ENCODE measurements at regions not wholly inside any gene's neighbourhood (a gene's known extent, or its start where the extent isn't known, plus 50 kb on each side); places are given as distances from the start of the nearest gene placed in this dataset.

GRCh38 chr5:92471861-92472260 lies 1088.7 kb upstream of the ARRDC3 start:
- no peak for TF ChIP-seq EZH2 (IDR thresholded peaks at IDR 0.05; ENCODE audit: borderline replicate concordance, low read length)
- TF ChIP-seq, protein P1, sequence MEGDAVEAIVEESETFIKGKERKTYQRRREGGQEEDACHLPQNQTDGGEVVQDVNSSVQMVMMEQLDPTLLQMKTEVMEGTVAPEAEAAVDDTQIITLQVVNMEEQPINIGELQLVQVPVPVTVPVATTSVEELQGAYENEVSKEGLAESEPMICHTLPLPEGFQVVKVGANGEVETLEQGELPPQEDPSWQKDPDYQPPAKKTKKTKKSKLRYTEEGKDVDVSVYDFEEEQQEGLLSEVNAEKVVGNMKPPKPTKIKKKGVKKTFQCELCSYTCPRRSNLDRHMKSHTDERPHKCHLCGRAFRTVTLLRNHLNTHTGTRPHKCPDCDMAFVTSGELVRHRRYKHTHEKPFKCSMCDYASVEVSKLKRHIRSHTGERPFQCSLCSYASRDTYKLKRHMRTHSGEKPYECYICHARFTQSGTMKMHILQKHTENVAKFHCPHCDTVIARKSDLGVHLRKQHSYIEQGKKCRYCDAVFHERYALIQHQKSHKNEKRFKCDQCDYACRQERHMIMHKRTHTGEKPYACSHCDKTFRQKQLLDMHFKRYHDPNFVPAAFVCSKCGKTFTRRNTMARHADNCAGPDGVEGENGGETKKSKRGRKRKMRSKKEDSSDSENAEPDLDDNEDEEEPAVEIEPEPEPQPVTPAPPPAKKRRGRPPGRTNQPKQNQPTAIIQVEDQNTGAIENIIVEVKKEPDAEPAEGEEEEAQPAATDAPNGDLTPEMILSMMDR (conservative IDR thresholded peaks at IDR 0.05 in 1 of 2, IDR thresholded peaks at IDR 0.05 in 1 of 2; ENCODE audit: extremely low read depth in 1 of 2, insufficient read depth in 1 of 2, low read depth in 1 of 2, low read length in 2 of 2), result no peak
